HG02885 (cell line): ENCODE measurements at regions not wholly inside any gene's neighbourhood (a gene's known extent, or its start where the extent isn't known, plus 50 kb on each side); places are given as distances from the start of the nearest gene placed in this dataset.
"Not testable (repeated sequence)": the region's sequence is repeated elsewhere in the genome, so short reads cannot be mapped to it uniquely, and the experiment has no call there.

ENCODE experiments used
- ATAC-seq: cut with Tn5 transposase; IDR thresholded peaks from one replicate; pipeline ENCODE4 v1.9.1; 2021; ENCODE audit warnings: mild to moderate bottlenecking; ENCODE audit not compliant: unreplicated experiment, poor library complexity

DNA sequence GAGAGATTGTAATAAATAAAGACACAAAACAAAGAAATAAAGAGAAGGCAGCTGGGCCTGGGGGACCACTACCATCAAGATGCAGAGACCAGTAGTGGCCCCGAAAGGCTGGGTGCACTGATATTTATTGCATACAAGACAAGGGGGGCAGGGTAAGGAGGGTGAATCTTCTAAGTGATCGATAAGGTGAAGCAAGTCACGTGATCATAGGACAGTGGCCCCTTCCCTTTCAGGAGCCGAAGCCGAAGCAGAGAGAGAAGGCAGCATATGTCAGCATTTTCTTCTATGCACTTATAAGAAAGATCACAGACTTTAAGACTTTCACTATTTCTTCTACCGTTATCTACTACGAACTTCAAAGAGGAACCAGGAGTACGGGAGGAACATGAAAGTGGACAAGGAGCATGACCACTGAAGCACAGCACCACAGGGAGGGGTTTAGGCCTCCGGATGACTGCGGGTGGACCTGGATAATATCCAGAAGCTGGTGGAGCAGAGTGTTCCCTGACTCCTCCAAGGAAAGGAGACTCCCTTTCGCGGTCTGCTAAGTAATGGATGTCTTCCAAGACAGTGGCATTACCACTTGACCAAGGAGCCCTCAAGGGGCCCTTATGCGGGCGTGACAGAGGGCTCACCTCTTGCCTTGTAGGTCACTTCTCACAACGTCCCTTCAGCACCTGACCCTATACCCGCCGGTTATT lies 126.4 kb downstream of the RBM46 start:
- not testable (repeated sequence) for ATAC-seq

DNA sequence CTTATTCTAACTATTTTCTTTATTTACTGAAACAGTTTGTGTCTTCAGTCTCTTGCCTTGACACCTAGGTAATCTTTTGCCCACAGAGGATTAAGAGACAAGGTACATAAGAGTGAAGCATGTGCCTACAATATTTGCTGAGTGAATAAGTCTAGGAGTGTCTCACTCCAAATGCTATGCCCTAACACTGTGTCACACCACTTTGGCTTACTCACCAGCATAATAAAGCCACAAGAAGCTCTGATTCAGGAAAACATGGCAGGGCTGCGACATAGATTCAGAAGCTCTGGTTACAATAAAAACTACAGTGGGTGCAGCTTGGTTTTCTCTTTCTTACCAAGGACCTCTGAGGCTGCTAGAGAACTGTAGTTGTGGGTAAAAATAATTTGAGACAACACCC lies 127.1 kb downstream of the RBM46 start:
- no peak for ATAC-seq

DNA sequence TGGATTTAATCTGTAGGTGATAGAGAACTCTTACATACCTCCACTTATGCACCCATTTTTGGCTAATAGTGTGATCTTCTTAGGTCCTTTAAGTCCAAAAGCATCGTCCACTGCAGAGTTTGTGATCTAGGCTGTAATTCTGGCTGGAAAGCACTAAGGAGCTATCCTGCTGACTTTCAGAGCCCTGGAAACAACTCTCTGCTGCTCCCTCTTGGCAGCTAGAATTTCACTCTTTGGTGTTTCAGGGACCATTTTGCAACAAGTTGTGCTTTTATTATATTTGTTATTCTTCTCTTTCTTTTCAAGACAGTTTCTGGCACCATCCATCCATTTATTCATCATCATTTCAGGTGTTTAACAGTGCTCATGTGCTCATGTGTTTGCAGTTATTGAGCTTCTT lies 130.0 kb downstream of the RBM46 start:
- ATAC-seq = no peak

DNA sequence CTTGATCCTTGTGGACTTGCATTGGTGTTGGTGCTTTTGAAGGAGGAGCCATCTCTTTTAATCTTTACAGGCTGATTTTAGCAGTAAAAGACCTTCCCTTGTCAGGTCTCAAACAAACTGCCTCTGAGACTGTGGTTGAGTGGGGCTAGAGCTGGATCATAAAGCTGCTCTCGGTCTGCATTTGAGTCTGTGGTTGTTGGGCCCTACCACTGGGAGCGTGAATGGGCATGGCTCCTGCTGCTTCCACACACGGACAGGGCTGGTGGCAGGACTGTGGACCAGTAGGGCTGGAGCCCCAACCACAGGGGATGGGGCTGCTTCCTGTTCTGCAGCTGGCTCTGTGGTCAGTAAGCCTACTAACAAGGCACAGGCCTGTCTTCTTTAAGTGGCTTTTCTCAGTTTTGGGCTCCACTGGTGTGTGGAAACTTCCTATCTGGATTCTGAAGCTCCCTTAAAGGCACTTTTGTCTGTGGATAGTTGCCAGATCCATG lies 130.6 kb downstream of the RBM46 start:
- ATAC-seq = no peak

DNA sequence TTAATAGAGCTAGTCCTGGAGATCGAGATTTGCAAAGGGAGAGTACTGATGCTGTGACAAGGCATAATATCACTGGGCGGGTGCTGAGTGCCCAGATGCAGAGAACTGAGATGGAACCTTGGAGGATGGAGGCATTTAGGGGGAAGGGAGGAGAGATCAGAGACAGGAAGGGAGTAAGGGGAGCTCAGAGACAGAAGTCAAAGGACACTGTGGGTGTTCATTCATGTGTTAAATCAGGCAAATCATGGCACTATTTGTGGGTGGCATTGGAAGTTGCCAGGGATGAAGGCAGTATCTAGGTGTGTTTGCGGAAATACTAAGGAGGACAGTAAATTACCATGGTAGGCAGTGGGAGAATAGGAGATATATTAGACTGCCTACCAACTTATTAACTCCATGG lies 135.0 kb downstream of the RBM46 start:
- ATAC-seq = no peak

DNA sequence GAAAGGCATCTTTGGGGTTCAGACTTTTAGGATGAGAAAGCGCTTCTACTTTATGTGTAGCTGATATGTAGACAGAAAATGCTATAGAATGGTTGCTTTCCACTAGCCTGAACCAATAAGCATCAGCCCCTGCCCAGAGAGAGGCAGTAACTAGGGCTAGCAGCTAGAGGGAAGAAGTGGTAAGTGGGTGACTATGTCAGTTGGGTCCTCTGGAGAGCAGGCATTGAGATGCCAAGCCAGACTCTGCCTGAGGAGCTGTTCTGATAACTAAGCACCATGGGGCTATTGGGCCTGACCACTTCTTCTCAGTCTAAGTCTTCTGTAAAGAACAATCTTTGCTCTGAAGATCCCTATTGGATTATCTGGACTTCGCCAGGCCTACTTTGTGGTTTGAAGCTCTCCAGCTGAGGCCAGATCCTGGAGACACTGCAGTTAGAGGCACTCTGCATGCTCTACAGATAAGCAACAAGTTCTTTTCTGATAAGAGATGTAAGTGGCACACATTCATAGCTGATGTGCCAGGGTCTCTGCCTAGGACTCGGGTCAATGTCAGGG lies 146.1 kb downstream of the RBM46 start:
- ATAC-seq = no peak

DNA sequence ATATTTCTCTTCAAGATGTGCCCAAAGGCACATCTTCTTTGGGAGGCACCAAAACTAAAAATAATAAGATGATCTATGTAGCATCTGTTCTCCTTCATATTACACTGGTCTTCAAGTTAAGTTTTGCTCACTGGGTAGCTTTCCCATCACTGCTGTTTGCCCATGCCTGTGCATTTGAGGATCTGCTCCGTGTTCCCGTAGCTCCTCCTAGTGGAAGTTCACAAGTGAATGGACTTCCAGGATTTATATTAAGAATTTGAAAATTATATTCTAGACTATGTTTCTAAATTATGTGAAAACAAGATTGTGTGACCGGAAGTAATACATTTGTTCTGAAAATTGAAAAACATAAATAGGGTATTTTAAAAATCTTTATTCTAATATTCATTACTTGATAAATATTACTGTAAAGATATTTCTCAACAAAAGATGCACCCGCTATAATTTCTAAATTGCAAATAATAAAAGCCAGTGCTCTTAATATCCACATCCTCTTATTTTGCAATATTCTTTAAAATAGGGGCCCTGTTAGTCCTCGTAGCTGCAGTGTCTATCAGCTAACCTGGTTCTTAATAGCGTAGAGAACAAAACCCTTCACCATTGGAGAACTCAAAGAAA lies 147.7 kb downstream of the RBM46 start:
- ATAC-seq = no peak

DNA sequence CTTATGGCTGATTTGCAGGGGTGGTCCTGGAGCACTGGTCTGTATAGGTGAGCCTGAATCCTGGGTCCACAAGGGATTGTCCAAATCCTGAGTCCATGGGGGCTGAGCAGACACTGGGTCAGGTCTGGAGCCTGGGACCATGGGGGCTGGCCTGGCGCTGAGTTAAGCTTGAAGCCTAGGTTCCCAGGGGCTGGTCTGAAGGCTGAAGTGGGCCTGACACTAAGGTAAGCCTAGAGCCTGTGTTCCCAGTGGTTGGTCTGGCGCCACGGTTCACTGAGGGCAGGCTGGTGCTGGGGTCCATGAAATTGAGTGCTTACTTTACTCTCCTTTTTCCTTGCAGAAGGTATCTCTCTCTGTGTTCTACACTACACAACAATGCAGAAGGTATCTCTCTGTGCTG lies 155.8 kb downstream of the RBM46 start:
- no peak for ATAC-seq

DNA sequence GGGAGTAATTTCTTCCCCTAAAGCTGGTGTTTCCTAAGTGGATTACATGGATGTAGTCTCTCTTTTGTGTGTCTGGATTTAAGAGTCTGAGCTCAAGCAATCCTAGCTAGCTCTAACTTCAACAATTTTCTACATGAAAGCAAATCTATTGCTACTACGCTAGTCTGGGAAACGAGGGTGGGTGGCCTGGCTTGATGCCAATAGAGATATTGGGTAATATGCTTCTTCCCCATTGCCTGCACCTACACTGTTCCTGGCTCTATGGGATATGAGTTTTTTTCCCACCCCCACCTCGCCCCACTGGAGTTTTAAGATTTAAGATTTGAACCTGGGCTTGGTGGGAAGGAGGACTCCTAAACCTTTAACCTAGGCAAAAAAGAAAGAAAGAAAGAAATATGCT lies 158.8 kb downstream of the RBM46 start:
- no peak for ATAC-seq

DNA sequence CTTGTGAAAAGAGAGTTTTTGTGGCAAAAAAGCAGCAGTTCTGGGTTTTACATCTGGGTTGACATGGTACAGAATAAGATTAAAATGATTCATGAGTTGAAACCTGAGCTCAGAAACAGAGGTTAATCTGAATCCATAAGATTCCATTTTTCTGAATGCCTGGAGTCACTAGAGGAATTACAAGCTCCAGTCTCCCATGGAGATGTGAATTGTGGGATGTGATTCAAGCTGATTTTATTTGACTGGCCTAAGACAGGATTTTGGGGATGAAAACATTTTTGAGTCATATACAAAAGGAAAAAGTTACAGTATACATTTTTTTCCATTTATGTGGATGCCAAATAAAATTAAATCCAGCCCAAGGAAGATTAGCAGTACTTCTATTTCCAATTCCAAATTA lies 161.1 kb downstream of the RBM46 start:
- no peak for ATAC-seq

DNA sequence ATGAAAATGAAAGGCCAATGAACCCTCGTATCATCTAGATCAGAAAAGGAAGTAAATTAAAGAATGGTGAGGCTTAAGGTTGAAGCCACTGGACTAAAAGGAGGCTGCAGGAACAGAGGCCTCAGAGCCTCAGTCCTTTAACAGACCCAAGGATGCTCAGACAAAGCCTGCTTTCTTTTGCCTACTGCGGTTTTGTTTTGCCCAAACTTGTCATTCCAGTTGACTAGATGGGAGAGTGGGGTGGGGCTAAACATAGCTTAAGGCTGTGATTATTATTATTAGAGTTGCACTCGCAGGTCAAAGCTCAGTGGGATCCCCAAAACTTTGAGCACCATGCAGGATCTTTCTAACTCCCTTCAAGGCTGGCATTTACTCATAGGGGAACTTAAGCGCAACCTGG lies 163.9 kb downstream of the RBM46 start:
- no peak for ATAC-seq

DNA sequence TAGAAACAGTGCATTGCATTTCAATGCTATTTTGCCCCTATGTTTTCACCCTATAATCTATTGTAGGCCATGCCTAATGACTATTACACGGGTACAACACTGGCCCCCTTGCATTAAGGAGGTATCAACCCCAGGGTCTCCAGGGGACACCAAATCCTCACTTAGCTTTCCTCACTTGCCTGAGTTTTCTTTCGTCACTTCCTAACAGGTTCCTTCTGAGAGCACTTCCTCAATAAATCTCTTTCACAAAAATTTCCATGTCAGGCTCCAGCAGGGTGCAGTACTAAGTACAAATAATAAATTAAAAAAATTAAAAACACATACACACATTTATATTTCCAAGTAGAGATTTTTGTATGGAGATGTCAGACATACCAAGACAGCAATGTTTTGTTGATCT lies 165.0 kb downstream of the RBM46 start:
- ATAC-seq = no peak

DNA sequence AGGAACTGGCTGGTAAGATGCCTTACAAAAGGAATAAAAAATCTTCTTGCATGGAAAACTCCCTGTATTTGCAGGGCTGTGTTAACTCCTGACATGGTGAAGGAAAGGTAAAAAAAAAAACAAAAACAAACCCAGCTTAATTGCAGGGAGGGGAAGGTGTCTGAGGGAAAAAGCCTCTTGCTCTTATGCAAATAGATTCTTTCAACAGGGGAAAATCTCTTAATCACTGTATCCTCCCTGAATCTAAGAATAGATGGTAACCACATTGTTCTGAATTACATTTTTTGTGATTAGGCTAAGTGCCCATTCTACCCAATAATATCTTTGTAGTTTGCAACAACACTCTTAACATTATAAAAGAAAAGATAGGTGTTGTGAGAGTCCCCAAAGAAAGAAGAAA lies 172.6 kb downstream of the RBM46 start:
- peak; percentile 33 for ATAC-seq

DNA sequence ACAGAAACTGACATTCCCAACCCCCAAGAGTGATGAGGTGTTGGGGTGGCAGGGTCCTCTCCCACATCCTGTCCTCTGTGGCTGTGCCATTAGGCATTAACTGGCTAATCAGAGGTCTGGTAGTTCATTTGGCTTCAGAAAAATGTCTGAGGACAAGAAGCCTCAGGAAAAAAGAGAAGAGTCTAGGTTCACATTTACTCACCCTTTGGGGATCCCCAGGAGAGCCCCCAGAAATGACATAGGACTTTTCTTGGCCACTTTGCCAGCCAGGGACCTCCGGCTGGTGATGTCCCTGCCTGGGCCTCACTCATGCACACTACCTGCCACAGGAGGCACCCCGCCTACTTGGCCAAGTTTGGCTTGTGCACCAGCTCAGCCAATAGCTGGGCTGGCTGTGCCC lies 173.0 kb downstream of the RBM46 start:
- ATAC-seq = peak; percentile 58

DNA sequence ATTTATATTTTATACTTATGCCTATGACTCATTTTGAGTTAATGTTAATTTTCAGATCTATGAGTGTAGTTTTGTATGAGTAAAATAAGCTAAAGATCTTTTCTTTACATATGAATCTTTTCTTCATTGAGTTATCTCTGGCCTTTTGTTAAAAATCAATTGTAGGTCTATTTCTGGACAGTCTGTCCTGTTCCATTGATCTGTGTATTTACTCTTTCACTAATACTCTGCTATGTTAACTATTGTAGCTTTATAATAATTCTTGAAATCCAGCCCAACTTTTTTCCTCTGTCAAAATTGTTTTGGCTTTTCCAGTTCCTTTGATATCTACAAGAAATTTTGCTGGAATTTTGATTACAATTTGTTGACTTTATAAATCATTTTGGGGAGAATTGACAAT lies 177.0 kb downstream of the RBM46 start:
- ATAC-seq = no peak

DNA sequence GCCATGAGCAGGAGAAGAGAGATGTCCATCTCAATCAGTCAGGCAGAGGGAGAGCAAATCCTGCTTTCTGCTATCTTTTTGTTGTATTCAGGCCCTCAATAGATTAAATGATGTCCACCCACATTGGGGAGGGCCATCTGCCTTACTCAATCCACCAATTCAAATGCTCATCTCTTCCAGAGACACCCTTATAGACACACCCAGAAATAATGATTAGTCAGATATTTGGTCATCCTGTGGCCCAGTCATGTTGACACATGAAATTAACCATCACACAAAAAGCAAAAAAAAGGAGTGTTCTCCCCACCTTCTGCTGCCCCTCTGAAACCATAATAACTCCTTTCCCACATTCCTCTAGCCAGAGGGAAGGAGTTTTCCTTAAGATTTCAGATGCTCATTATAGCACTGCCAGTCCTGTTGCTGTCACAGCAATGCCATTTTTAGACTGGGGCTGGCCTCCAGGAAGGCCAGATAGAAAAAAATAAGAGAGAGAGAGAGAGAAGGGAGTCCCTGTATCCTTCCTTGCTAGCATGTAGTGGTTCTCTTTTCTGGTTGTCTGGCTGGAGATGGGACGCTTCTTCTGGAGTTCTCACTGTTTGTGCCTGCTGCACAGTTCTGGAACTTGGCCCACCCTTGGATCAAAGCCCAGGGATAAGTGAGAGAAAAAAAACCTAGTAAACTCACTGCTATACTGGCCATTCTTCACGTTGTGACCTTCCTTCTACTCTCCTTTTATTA lies 177.7 kb downstream of the RBM46 start:
- no peak for ATAC-seq

DNA sequence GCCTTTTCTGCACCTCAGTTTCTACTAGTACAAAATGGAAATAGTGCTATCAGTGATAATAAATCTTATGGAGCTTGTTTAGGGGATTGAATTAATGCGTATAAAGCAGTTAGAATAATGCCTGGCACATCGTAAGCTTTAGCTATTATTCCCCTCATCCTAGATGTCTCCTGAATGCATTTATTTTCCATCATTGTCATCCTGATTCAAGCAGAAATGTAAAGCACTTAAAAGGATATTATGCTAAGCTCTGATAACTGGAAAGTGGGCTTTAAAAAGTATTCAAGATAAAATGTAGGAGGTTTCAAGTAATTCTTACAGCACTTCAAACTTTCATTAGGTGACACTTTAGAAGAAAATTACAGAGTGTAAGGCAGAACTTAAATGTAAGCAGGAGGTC lies 178.7 kb downstream of the RBM46 start:
- no peak for ATAC-seq

DNA sequence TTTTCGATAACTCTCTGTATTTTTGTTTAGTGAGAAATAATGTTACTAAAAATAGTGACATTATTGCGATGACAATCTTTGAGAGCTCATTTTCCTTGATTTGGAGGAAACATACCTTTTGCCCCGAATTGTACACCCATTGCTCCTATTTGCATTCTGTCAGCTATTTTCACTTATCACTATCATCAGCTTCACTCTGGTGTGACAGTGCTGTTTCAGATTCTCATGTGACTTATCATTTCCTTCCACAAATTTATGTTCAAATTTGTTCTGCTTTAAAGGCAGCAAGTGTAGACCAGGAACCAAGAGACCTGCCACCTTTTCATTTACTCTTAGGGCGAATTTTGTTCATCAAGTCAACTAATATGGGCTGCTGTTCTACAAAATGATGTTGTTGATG lies 179.4 kb downstream of the RBM46 start:
- peak; percentile 48 for ATAC-seq

DNA sequence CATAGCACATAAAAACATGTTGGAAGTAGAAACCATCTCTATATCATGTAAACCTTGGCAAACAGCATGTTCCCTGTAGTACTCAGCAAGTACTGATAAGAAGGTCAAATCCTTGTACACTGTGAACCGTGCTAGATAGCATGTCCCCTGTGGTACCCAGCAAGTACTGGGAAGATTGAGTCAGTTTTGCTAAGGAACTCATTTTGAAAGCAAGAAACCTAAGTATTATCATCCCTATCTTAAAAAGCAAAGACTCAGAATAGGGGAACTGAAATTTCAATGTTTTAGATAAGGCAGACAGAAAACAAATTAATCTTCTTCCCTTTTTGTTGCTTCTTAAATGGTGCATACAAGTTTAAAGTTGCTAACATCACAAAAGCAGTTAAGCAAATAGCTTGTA lies 180.2 kb downstream of the RBM46 start:
- ATAC-seq = peak; percentile 96

DNA sequence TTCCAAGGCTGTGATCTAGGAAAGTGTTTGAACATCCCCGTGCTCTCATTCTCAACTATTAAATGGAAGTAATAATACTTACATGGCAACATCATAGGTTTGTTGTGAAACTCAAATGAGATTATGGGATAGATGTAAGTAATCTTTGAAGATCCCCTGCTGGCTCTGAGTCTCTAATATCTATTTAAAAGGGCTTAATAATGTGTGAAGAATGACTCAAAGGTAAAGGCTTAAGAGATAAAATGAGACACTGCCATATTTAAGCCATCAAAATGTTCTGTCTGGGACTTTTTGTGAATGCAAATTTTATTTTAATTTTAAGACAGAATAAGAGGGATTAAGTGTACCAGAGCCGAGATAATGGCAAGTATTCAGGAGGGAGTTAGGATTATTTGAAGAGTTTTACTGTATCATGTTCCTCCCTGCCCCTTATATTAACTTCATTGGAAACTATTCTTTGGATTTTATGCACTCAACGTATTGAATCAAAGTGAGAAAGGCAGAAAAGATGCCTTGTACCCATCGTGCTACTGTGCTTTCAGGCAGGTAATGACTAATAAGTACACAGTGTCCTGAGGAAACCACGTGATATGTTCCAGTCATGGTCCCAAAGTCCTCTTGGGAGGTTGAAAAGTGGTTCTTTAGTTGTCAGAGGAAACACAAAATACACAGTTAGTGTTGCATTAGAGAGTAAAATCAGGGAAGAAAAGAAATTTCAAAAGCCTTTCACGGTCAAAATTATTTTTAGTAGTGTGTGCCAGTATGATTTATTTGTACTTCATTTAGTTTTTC lies 192.4 kb downstream of the RBM46 start:
- ATAC-seq = no peak
